ENCODE measurements at regions not wholly inside any gene's neighbourhood (a gene's known extent, or its start where the extent isn't known, plus 50 kb on each side); places are given as distances from the start of the nearest gene placed in this dataset.

- TF ChIP-seq CTCF (IDR thresholded peaks at IDR 0.05): no peak
- no peak for TF ChIP-seq POLR2A (IDR thresholded peaks at IDR 0.05)
These were observed 92.9 kb upstream of the MTAP start for GRCh38 chr9:21709464-21710058.

All from ovary (tissue), 3 donors.